ENCODE measurements at regions not wholly inside any gene's neighbourhood (a gene's known extent, or its start where the extent isn't known, plus 50 kb on each side); places are given as distances from the start of the nearest gene placed in this dataset.

DNA sequence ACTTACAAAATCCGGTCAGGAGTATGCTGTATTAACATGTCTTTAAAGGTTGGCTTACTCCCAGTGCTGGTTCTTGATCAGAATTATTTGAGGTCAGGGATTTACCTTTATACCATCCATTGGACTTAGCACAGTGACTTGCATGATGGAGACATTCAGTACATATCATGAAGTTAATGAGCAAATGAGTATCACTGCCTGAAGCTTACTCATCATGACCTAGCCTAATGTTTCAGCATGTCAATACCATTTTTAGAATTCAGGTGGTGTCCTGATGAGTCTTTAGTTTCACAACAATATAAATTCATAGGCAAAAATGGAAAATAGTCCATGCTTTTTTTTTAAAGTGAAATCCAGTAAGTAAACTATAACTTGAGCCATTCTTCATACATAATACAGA lies 226.0 kb upstream of the C9orf72 start:
- Histone ChIP-seq H3K4me3 (replicated peaks in 1 of 3) (no peak overlapping the region), H3K27me3 (no peaks in the 10 kb centered on the region), H3K27ac (no peak overlapping the region), H3K4me1 (no peaks in the 10 kb centered on the region), H3K9me3 (no peaks in the 10 kb centered on the region), H3K36me3 (no peaks in the 10 kb centered on the region)
- TF ChIP-seq POLR2A (IDR thresholded peaks at IDR 0.05), result no peak
- TF ChIP-seq, protein P1, sequence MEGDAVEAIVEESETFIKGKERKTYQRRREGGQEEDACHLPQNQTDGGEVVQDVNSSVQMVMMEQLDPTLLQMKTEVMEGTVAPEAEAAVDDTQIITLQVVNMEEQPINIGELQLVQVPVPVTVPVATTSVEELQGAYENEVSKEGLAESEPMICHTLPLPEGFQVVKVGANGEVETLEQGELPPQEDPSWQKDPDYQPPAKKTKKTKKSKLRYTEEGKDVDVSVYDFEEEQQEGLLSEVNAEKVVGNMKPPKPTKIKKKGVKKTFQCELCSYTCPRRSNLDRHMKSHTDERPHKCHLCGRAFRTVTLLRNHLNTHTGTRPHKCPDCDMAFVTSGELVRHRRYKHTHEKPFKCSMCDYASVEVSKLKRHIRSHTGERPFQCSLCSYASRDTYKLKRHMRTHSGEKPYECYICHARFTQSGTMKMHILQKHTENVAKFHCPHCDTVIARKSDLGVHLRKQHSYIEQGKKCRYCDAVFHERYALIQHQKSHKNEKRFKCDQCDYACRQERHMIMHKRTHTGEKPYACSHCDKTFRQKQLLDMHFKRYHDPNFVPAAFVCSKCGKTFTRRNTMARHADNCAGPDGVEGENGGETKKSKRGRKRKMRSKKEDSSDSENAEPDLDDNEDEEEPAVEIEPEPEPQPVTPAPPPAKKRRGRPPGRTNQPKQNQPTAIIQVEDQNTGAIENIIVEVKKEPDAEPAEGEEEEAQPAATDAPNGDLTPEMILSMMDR (IDR thresholded peaks at IDR 0.05), result no peak
- 92 to 96% methylated on average over 1 of the region's 1 CpG for WGBS, 2 donors
- intact Hi-C loops (cut with DNase I), result no loop called here
- no peak for DNase-seq

DNA sequence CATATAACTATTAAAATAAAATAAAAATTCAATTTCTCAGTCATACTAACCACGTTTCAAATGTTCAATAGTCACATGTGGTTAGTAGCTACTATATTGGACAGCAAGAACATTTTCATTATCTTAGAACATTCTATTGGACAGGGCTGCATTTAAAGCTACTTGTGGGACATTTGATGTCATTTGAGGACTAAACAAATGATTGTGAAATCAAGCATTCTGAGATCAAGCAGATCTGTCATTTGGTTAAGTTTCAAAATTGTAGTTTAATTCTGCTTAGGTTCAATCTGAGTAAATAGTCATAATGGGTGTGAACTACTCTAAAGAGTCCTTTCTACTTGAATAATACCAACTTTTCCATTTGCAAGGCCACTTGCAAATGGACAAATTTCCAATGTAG lies 226.9 kb upstream of the C9orf72 start:
- H3K36me3 ChIP-seq, result no peaks in the 10 kb centered on the region
- TF ChIP-seq POLR2A (IDR thresholded peaks at IDR 0.05), result no peak
- TF ChIP-seq, protein P1 (IDR thresholded peaks at IDR 0.05), result no peak
- no peaks in the 10 kb centered on the region for H3K9me3 ChIP-seq
- no peak for DNase-seq
- no peak overlapping the region for H3K27ac ChIP-seq
- no peaks in the 10 kb centered on the region for H3K27me3 ChIP-seq
- intact Hi-C loops (cut with DNase I), result no loop called here
- no peak overlapping the region for H3K4me3 ChIP-seq (replicated peaks in 1 of 3)
- WGBS, 2 donors, result 58 to 73% methylated on average over 1 of the region's 1 CpG
- H3K4me1 ChIP-seq, result no peaks in the 10 kb centered on the region

DNA sequence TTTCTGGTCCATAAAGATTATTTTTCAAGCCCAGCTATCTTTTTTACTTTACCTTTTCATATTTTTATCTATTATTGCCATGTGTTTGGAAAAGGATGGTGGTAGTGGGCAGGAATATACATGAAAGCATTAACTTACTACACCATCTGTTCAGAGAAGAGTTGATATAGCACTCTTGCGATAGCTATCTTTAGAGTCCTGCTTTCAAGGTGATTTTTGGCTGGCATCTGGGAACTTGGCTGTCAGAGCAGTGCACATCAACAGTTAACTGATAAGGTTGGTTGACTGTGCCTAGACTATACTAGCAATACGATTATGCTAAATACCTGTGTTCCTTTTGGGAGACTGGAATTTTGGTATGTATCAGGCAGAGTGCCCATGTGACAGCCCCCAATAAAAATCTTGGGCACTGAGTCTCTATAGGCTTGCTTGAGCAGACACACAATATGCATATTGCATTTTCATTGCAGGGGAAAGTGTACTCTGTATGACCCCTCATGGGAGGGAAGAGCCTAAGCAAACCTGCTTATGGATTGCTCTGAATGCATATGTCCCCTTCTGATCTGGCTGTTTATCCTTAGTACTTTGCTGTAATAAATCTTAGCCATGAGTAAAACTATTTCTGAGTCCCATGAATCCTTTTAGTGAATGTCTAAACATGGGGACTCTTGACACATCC lies 227.6 kb upstream of the C9orf72 start:
- no peak overlapping the region for H3K27ac ChIP-seq
- no peaks in the 10 kb centered on the region for H3K36me3 ChIP-seq
- no peaks in the 10 kb centered on the region for H3K4me1 ChIP-seq
- H3K9me3 ChIP-seq, result no peaks in the 10 kb centered on the region
- intact Hi-C loops (cut with DNase I), result no loop called here
- no peak overlapping the region for H3K4me3 ChIP-seq (replicated peaks in 1 of 3)
- no peak for DNase-seq
- WGBS, 2 donors, result 78 to 90% methylated on average over 2 of the region's 2 CpGs
- no peaks in the 10 kb centered on the region for H3K27me3 ChIP-seq
- no peak for TF ChIP-seq POLR2A (IDR thresholded peaks at IDR 0.05)
- TF ChIP-seq, protein P1 (IDR thresholded peaks at IDR 0.05), result no peak

DNA sequence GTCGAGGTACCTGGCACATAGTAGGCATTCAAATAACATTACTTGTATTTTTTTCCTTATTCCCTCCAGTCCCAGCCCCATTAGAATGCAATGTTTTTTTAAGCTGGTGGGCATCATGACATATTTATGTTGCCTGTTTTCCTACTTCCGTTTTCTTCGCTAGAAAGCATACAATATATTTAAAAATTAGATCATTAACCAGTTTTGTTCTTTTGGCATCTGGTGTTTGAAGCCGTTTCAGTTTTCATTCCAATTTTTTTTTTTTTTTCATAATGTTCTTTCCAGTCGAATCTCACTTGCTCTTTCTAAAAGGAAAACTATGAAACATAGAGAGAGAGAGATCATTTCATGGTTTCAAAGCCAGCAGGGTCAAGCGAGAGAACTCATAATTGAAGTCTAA lies 228.3 kb upstream of the C9orf72 start:
- Histone ChIP-seq H3K4me3 (replicated peaks in 1 of 3) (no peak overlapping the region), H3K9me3 (no peaks in the 10 kb centered on the region), H3K4me1 (no peaks in the 10 kb centered on the region), H3K27ac (no peak overlapping the region), H3K36me3 (no peaks in the 10 kb centered on the region), H3K27me3 (no peaks in the 10 kb centered on the region)
- intact Hi-C loops (cut with DNase I), result no loop called here
- no peak for DNase-seq
- TF ChIP-seq, protein P1 (IDR thresholded peaks at IDR 0.05), result no peak
- no peak for TF ChIP-seq POLR2A (IDR thresholded peaks at IDR 0.05)
- WGBS, 2 donors, result 70 to 79% methylated on average over 6 of the region's 6 CpGs

DNA sequence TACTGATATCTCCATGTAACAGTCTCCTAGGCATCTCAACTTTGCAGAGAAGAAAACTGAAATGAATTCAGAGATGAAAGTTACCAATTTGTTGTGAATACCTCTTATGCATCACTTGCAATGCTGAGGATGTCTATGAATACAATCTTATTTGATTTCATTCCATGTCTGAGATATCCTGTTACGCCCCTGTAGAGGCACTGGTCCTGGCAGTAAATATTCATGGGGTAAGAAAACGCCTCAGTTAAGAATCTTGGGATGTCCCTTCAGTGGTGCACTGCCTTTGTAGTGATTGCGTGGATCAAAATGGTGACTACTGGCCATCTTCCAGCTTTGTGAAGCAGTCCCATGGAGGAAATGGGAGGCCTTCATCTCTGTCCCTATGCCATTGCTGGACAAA lies 229.1 kb upstream of the C9orf72 start:
- Histone ChIP-seq H3K9me3 (no peaks in the 10 kb centered on the region), H3K27ac (no peak overlapping the region), H3K36me3 (no peaks in the 10 kb centered on the region), H3K4me1 (no peaks in the 10 kb centered on the region), H3K4me3 (replicated peaks in 1 of 3) (no peak overlapping the region), H3K27me3 (no peaks in the 10 kb centered on the region)
- no peak for DNase-seq
- 95 to 97% methylated on average over 3 of the region's 3 CpGs for WGBS, 2 donors
- TF ChIP-seq, protein P1 (IDR thresholded peaks at IDR 0.05), result no peak
- TF ChIP-seq POLR2A (IDR thresholded peaks at IDR 0.05), result no peak
- intact Hi-C loops (cut with DNase I), result no loop called here

All from thyroid gland (tissue), 4 donors.